ENCODE measurements at regions not wholly inside any gene's neighbourhood (a gene's known extent, or its start where the extent isn't known, plus 50 kb on each side); places are given as distances from the start of the nearest gene placed in this dataset.

- Mint-ChIP-seq H3K4me1 (ENCODE audit: low read depth, unreplicated experiment) (no peaks in the 10 kb centered on the region), H3K27me3 (ENCODE audit: unreplicated experiment) (no peaks in the 10 kb centered on the region), H3K27ac (ENCODE audit: unreplicated experiment) (no peak overlapping the region), H3K36me3 (ENCODE audit: insufficient read depth, unreplicated experiment) (no peaks in the 10 kb centered on the region), H3K4me3 (ENCODE audit: low read depth, unreplicated experiment) (no peak overlapping the region), H3K9me3 (ENCODE audit: low read depth, unreplicated experiment) (peaks cover 10% of the 10 kb centered on the region)
- no peak for DNase-seq
- no peak for TF ChIP-seq CTCF (IDR thresholded peaks at IDR 0.05; ENCODE audit: unreplicated experiment)
- BruUV-seq (replicated peaks): no TSS peak
- intact Hi-C loops (cut with micrococcal nuclease; ENCODE audit: unreplicated experiment): no loop called here
- CTCF ChIA-PET: no interaction called here
Measured at GRCh38 chr21:23644768-23645167, 1962.5 kb downstream of the MRPL39 start.

- H3K27ac Mint-ChIP-seq (ENCODE audit: unreplicated experiment): no peak overlapping the region
- H3K9me3 Mint-ChIP-seq (ENCODE audit: low read depth, unreplicated experiment): peaks cover 9% of the 10 kb centered on the region
- H3K36me3 Mint-ChIP-seq (ENCODE audit: insufficient read depth, unreplicated experiment): no peaks in the 10 kb centered on the region
- H3K27me3 Mint-ChIP-seq (ENCODE audit: unreplicated experiment): no peaks in the 10 kb centered on the region
- intact Hi-C loops (cut with micrococcal nuclease; ENCODE audit: unreplicated experiment): no loop called here
- TF ChIP-seq CTCF (IDR thresholded peaks at IDR 0.05; ENCODE audit: unreplicated experiment): no peak
- no peaks in the 10 kb centered on the region for H3K4me1 Mint-ChIP-seq (ENCODE audit: low read depth, unreplicated experiment)
- BruUV-seq (replicated peaks): no TSS peak
- CTCF ChIA-PET: no interaction called here
- H3K4me3 Mint-ChIP-seq (ENCODE audit: low read depth, unreplicated experiment): no peak overlapping the region
- no peak for DNase-seq
Measured at GRCh38 chr21:23639721-23640120, 1967.6 kb downstream of the MRPL39 start.

GRCh38 chr21:23638131-23638695 is 1969.1 kb downstream of the MRPL39 start:
- peaks cover 5% of the 10 kb centered on the region for H3K9me3 Mint-ChIP-seq (ENCODE audit: low read depth, unreplicated experiment)
- CTCF ChIA-PET: no interaction called here
- H3K4me3 Mint-ChIP-seq (ENCODE audit: low read depth, unreplicated experiment): no peak overlapping the region
- no peak for DNase-seq
- H3K27me3 Mint-ChIP-seq (ENCODE audit: unreplicated experiment): no peaks in the 10 kb centered on the region
- TF ChIP-seq CTCF (IDR thresholded peaks at IDR 0.05; ENCODE audit: unreplicated experiment): no peak
- intact Hi-C loops (cut with micrococcal nuclease; ENCODE audit: unreplicated experiment): no loop called here
- no peaks in the 10 kb centered on the region for H3K4me1 Mint-ChIP-seq (ENCODE audit: low read depth, unreplicated experiment)
- BruUV-seq (replicated peaks): no TSS peak
- no peaks in the 10 kb centered on the region for H3K36me3 Mint-ChIP-seq (ENCODE audit: insufficient read depth, unreplicated experiment)
- H3K27ac Mint-ChIP-seq (ENCODE audit: unreplicated experiment): no peak overlapping the region

- CTCF ChIA-PET: no interaction called here
- no peak for TF ChIP-seq CTCF (IDR thresholded peaks at IDR 0.05; ENCODE audit: unreplicated experiment)
- Mint-ChIP-seq H3K36me3 (ENCODE audit: insufficient read depth, unreplicated experiment) (no peaks in the 10 kb centered on the region), H3K27ac (ENCODE audit: unreplicated experiment) (no peak overlapping the region), H3K27me3 (ENCODE audit: unreplicated experiment) (no peaks in the 10 kb centered on the region), H3K4me3 (ENCODE audit: low read depth, unreplicated experiment) (no peak overlapping the region), H3K4me1 (ENCODE audit: low read depth, unreplicated experiment) (no peaks in the 10 kb centered on the region), H3K9me3 (ENCODE audit: low read depth, unreplicated experiment) (peaks cover 3% of the 10 kb centered on the region)
- DNase-seq: no peak
- intact Hi-C loops (cut with micrococcal nuclease; ENCODE audit: unreplicated experiment): no loop called here
- no TSS peak for BruUV-seq (replicated peaks)
Measured at GRCh38 chr21:23633447-23633940, 1973.8 kb downstream of the MRPL39 start.

All from Calu3 (cell line).